Skeletal muscle tissue (tissue), 3 donors: ENCODE measurements at regions not wholly inside any gene's neighbourhood (a gene's known extent, or its start where the extent isn't known, plus 50 kb on each side); places are given as distances from the start of the nearest gene placed in this dataset.
"Not testable (repeated sequence)": the region's sequence is repeated elsewhere in the genome, so short reads cannot be mapped to it uniquely, and the experiment has no call there.

ENCODE experiments used
- H3K27ac ChIP-seq: one replicate; pipeline ENCODE4 v1.7.0; 2013; ENCODE audit warnings: mild to moderate bottlenecking, low read depth, low read length, inconsistent platforms
- H3K27me3 ChIP-seq, 3 donors: one replicate each; pipeline ENCODE4 v1.7.0; 2013; ENCODE audit warnings: low read length in 3 of 3; ENCODE audit not compliant: control insufficient read depth in 3 of 3, insufficient read depth in 3 of 3
- H3K36me3 ChIP-seq, 3 donors: one replicate each; pipeline ENCODE4 v1.7.0; 2013; ENCODE audit warnings: low read length in 3 of 3; ENCODE audit not compliant: control insufficient read depth in 3 of 3, insufficient read depth in 3 of 3
- H3K4me1 ChIP-seq, 3 donors: one replicate each; pipeline ENCODE4 v1.7.0; 2013; ENCODE audit warnings: low read length in 3 of 3, mild to moderate bottlenecking in 3 of 3; ENCODE audit not compliant: control insufficient read depth in 3 of 3, insufficient read depth in 3 of 3
- H3K4me3 ChIP-seq, 3 donors: one replicate each; pipeline ENCODE4 v1.7.0; 2013; ENCODE audit warnings: low read length in 3 of 3
- H3K9ac ChIP-seq, 3 donors: one replicate each; pipeline ENCODE4 v1.7.0; 2013; ENCODE audit warnings: low read length in 3 of 3, mild to moderate bottlenecking in 3 of 3, moderate library complexity in 2 of 3, low read depth in 1 of 3
- H3K9me3 ChIP-seq, 3 donors: one replicate each; pipeline ENCODE4 v1.7.0; 2013; ENCODE audit warnings: low read length in 3 of 3; ENCODE audit not compliant: control insufficient read depth in 3 of 3
- donor health status: Osteomylitis.

GRCh38 chr2:142742371-142743214 lies 134.9 kb upstream of the KYNU start:
- Histone ChIP-seq H3K4me1 (no peaks in the 10 kb centered on the region), H3K36me3 (no peaks in the 10 kb centered on the region), H3K9me3 (peaks cover 0 to 6% (median 0%) of the 10 kb centered on the region in 3 donors), H3K27ac (no peak overlapping the region), H3K9ac (no peak overlapping the region), H3K27me3 (no peaks in the 10 kb centered on the region), H3K4me3 (no peak overlapping the region)

GRCh38 chr2:142741764-142742269 lies 135.6 kb upstream of the KYNU start:
- Histone ChIP-seq H3K4me1 (no peaks in the 10 kb centered on the region), H3K4me3 (no peak overlapping the region), H3K9ac (no peak overlapping the region), H3K36me3 (no peaks in the 10 kb centered on the region), H3K9me3 (peaks cover 0 to 6% (median 0%) of the 10 kb centered on the region in 3 donors), H3K27ac (no peak overlapping the region), H3K27me3 (no peaks in the 10 kb centered on the region)

DNA sequence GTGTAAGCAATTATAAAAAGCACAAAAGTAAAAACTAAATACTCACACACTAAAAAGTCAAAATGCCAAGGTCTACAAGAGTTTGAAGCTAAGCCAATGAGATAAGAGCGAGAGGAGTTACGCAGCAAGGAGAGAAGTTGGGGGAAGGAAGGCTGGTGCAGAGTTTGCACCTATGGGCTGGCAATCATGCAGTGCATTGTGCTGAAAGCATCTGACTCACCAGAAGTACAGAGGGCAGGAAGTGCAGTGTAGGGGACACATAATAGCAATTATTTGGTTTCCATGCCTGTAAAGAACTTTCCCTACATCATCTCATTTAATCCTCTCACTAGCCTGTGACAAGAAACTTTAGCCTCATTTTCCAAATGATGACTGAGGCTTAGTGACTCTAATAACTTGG lies 142.7 kb upstream of the KYNU start:
- H3K27me3 ChIP-seq: no peaks in the 10 kb centered on the region
- H3K4me3 ChIP-seq: no peak overlapping the region
- H3K36me3 ChIP-seq: no peaks in the 10 kb centered on the region
- H3K4me1 ChIP-seq: no peaks in the 10 kb centered on the region
- no peak overlapping the region for H3K9ac ChIP-seq
- no peaks in the 10 kb centered on the region for H3K9me3 ChIP-seq
- H3K27ac ChIP-seq: no peak overlapping the region

- no peaks in the 10 kb centered on the region for H3K27me3 ChIP-seq
These were observed 143.2 kb upstream of the KYNU start for GRCh38 chr2:142734231-142734630.

DNA sequence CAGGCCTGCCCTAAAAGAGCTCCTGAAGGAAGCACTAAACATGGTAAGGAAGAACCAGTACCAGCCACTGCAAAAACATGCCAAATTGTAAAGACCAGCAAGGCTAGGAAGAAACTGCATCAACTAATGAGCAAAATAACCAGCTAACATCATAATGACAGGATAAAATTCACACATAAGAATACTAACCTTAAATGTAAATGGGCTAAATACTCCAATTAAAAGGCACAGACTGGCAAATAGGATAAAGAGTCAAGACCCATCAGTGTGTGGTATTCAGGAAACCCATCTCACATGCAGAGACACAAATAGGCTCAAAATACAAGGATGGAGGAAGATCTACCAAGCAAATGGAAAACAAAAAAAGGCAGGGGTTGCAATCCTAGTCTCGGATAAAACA lies 147.7 kb upstream of the KYNU start:
- not testable (repeated sequence) for H3K27me3 ChIP-seq, H3K36me3 ChIP-seq, H3K4me1 ChIP-seq, H3K27ac ChIP-seq, H3K9me3 ChIP-seq, H3K4me3 ChIP-seq, H3K9ac ChIP-seq

More at GRCh38 chr2:142734231-142734630, 143.2 kb upstream of the KYNU start:
- no peak overlapping the region for H3K4me3 ChIP-seq
- no peaks in the 10 kb centered on the region for H3K4me1 ChIP-seq
- no peak overlapping the region for H3K9ac ChIP-seq
- no peak overlapping the region for H3K27ac ChIP-seq
- H3K36me3 ChIP-seq: no peaks in the 10 kb centered on the region
- no peaks in the 10 kb centered on the region for H3K9me3 ChIP-seq

DNA sequence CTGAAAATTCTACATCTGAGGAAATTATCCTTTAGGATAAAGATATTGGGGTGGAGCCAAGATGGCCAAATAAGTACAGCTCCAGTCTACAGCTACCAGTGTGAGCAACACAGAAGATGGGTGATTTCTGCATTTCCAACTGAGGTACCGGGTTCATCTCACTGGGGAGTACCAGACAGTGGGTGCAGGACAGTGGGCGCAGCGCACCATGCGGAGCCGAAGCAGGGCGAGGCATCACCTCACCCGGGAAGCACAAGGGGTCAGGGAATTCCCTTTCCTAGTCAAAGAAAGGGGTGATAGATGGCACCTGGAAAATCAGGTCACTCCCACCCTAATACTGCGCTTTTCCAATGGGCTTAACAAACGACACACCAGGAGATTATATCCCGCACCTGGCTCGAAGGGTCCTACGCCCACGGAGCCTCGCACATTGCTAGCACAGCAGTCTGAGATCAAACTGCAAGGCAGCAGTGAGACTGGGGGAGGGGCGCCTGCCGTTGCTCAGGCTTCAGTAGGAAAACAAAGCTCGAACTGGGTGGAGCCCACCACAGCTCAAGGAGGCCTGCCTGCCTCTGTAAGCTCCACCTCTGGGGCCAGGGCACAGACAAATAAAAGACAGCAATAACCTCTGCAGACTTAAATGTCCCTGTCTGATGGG lies 149.5 kb upstream of the KYNU start:
- H3K9ac ChIP-seq, H3K9me3 ChIP-seq, H3K4me1 ChIP-seq, H3K36me3 ChIP-seq, H3K27me3 ChIP-seq, H3K27ac ChIP-seq, H3K4me3 ChIP-seq: not testable (repeated sequence)

DNA sequence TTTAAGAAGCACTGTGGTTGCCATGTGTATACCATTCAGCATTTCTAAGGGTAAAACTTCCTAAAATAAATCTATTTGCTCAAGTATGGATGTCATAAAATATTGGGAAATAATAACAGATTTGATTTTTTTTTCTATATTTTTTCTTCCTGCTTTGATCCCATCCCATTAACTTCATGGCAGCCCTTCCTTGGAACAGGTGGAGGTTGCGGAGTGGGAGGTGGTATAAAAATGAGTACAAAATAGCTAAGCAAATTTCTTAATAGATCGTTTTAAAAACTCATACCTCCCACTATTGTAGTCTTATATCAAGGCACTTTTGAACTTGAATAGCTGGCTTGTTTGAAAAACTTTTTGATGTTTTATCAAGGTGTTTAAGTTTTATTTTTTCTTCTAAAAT lies 152.1 kb upstream of the KYNU start:
- Histone ChIP-seq H3K27ac (no peak overlapping the region), H3K27me3 (no peaks in the 10 kb centered on the region), H3K4me1 (no peaks in the 10 kb centered on the region), H3K9me3 (peaks cover 0 to 2% (median 0%) of the 10 kb centered on the region in 3 donors), H3K9ac (no peak overlapping the region), H3K4me3 (no peak overlapping the region), H3K36me3 (no peaks in the 10 kb centered on the region)

DNA sequence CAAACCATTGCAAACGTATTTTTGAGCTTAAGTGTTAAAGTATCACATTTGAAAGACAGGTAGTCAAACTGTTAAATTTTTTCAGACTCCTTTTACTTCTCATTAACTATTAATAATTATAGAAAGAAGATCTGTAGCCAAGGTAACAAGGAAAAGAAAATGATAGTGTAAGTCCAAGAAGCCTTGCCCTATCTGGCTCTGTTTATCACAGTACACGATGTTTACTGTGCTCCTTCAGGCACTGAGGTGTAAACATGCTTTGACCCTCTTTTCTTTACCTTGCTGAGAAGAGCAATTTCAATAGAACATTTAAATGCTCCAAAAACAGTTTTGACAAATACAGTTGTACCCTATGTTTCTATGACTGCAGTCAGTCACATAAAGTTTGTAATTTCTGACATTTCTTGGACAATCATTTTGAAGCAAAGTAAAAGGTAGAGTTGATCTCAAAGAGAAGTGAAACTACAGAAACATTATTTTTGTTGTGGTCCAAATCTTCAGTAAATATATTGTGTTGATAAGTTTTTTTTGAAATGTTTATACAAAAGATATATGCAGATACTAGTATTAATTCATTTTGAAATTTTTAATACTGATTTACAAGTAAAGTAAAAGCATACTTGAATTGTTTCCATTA lies 152.6 kb upstream of the KYNU start:
- H3K27ac ChIP-seq: no peak overlapping the region
- no peaks in the 10 kb centered on the region for H3K27me3 ChIP-seq
- H3K9me3 ChIP-seq: peaks cover 0 to 2% (median 0%) of the 10 kb centered on the region in 3 donors

DNA sequence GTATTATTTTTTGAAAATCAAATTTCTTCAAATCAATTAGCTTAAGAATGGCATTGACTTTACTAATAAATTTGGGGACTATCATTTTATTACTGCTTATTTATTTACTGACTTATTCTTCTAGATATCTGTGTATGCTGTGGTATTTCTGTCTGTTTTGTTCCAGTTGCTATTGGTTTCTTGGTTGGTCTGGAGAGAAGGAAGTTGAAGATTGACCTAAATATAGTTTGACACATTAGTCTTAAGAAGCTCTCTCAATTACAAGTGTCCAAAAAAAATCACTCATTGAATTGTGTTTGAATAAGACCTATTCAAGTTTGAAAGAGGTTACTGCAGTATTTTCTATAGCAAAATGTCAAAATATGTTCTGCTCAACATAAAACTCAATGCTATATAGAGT lies 153.3 kb upstream of the KYNU start:
- Histone ChIP-seq H3K4me1 (no peaks in the 10 kb centered on the region), H3K27me3 (no peaks in the 10 kb centered on the region), H3K9me3 (peaks cover 0 to 2% (median 0%) of the 10 kb centered on the region in 3 donors), H3K27ac (no peak overlapping the region), H3K36me3 (no peaks in the 10 kb centered on the region), H3K4me3 (no peak overlapping the region), H3K9ac (no peak overlapping the region)

More for the DNA sequence above, 152.6 kb upstream of the KYNU start:
- H3K4me1 ChIP-seq: no peaks in the 10 kb centered on the region
- H3K4me3 ChIP-seq: no peak overlapping the region
- H3K9ac ChIP-seq: no peak overlapping the region
- no peaks in the 10 kb centered on the region for H3K36me3 ChIP-seq

DNA sequence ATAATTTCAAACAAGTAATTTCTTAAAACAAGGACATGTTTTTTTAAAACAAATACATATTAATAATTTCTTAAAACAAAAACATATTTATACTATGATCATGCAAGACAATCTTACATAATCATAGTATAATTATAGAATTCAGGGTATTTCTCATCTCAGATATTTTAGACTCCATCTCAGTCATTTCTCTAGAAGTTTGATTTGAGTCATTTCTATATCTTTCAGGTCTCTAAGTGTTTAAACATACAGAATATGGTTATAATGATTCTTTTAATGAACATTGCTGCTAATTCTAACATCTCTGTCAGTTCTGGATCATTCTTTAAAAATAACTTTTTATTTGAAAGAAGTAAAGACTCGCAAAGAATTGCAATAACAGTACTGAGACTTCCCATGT lies 154.2 kb upstream of the KYNU start:
- Histone ChIP-seq H3K27me3 (no peaks in the 10 kb centered on the region), H3K9ac (no peak overlapping the region), H3K4me1 (no peaks in the 10 kb centered on the region), H3K27ac (no peak overlapping the region), H3K4me3 (no peak overlapping the region), H3K9me3 (peaks cover 0 to 2% (median 0%) of the 10 kb centered on the region in 3 donors), H3K36me3 (no peaks in the 10 kb centered on the region)
